Activated CD4-positive, alpha-beta T cell treated with anti-CD3 and anti-CD28 coated beads for 4 hours (primary cell): ENCODE measurements at regions not wholly inside any gene's neighbourhood (a gene's known extent, or its start where the extent isn't known, plus 50 kb on each side); places are given as distances from the start of the nearest gene placed in this dataset.
"Not testable (repeated sequence)": the region's sequence is repeated elsewhere in the genome, so short reads cannot be mapped to it uniquely, and the experiment has no call there.

Experiments
- DNase-seq, 2 donors: peaks; one replicate each; pipeline ENCODE4 v3.0.0-alpha.2; 2020

- no peak for DNase-seq
These were observed 640.2 kb downstream of the RNF144A start for GRCh38 chr2:7557376-7557775.

GRCh38 chr2:7559791-7560190 lies 642.6 kb downstream of the RNF144A start:
- DNase-seq, result no peak

- no peak for DNase-seq
These were observed 649.2 kb downstream of the RNF144A start for GRCh38 chr2:7566382-7566881.

- not testable (repeated sequence) for DNase-seq
These were observed 649.9 kb downstream of the RNF144A start for GRCh38 chr2:7567116-7567515.

- peak; percentile 14 to 29 for DNase-seq
These were observed 650.4 kb downstream of the RNF144A start for GRCh38 chr2:7567646-7568045.

GRCh38 chr2:7570247-7570646 lies 653.0 kb downstream of the RNF144A start:
- DNase-seq, result no peak

GRCh38 chr2:7571701-7572100 lies 654.5 kb downstream of the RNF144A start:
- no peak for DNase-seq

GRCh38 chr2:7572450-7572849 lies 655.2 kb downstream of the RNF144A start:
- DNase-seq, result peak; percentile 14 to 17

GRCh38 chr2:7573166-7573825 lies 656.1 kb downstream of the RNF144A start:
- no peak for DNase-seq

GRCh38 chr2:7574385-7574784 lies 657.2 kb downstream of the RNF144A start:
- no peak for DNase-seq

GRCh38 chr2:7577769-7578168 lies 660.6 kb downstream of the RNF144A start:
- no peak for DNase-seq

GRCh38 chr2:7584017-7584416 lies 666.8 kb downstream of the RNF144A start:
- DNase-seq, result no peak

- no peak for DNase-seq
These were observed 669.7 kb downstream of the RNF144A start for GRCh38 chr2:7586898-7587297.

- DNase-seq, result no peak
These were observed 671.1 kb downstream of the RNF144A start for GRCh38 chr2:7588295-7588694.

- DNase-seq, result no peak
These were observed 675.5 kb downstream of the RNF144A start for GRCh38 chr2:7592618-7593140.

- no peak for DNase-seq
These were observed 676.1 kb downstream of the RNF144A start for GRCh38 chr2:7593360-7593759.

- no peak for DNase-seq
These were observed 677.0 kb downstream of the RNF144A start for GRCh38 chr2:7594211-7594610.

GRCh38 chr2:7595206-7595605 lies 678.0 kb downstream of the RNF144A start:
- no peak for DNase-seq

GRCh38 chr2:7598402-7598801 lies 681.2 kb downstream of the RNF144A start:
- no peak for DNase-seq

GRCh38 chr2:7599462-7600258 lies 682.4 kb downstream of the RNF144A start:
- DNase-seq, result no peak

GRCh38 chr2:7601990-7602389 lies 684.8 kb downstream of the RNF144A start:
- DNase-seq, result no peak

GRCh38 chr2:7604456-7604855 lies 687.2 kb downstream of the RNF144A start:
- no peak for DNase-seq

- DNase-seq, result no peak
These were observed 690.4 kb downstream of the RNF144A start for GRCh38 chr2:7607441-7608173.
